C4-2B (cell line): ENCODE measurements at regions not wholly inside any gene's neighbourhood (a gene's known extent, or its start where the extent isn't known, plus 50 kb on each side); places are given as distances from the start of the nearest gene placed in this dataset.

Experiments used
- H3K27ac ChIP-seq: fragments of 450-650 bp; 2 replicates; pipeline ENCODE4 v1.5.1; 2017
- ZFX ChIP-seq: fragments of 450-650 bp; IDR thresholded peaks from 2 replicates; pipeline ENCODE4 v1.6.1; 2017
- TF ChIP-seq, protein P1 (sequence below): fragments of 450-650 bp; conservative IDR thresholded peaks from 2 replicates; pipeline ENCODE4 v1.5.1; 2017; ENCODE audit warnings: mild to moderate bottlenecking

- no peak for TF ChIP-seq ZFX
- TF ChIP-seq, protein P1, sequence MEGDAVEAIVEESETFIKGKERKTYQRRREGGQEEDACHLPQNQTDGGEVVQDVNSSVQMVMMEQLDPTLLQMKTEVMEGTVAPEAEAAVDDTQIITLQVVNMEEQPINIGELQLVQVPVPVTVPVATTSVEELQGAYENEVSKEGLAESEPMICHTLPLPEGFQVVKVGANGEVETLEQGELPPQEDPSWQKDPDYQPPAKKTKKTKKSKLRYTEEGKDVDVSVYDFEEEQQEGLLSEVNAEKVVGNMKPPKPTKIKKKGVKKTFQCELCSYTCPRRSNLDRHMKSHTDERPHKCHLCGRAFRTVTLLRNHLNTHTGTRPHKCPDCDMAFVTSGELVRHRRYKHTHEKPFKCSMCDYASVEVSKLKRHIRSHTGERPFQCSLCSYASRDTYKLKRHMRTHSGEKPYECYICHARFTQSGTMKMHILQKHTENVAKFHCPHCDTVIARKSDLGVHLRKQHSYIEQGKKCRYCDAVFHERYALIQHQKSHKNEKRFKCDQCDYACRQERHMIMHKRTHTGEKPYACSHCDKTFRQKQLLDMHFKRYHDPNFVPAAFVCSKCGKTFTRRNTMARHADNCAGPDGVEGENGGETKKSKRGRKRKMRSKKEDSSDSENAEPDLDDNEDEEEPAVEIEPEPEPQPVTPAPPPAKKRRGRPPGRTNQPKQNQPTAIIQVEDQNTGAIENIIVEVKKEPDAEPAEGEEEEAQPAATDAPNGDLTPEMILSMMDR: no peak
These were observed 113.1 kb downstream of the ICOS start for GRCh38 chr2:204049635-204050034.

DNA sequence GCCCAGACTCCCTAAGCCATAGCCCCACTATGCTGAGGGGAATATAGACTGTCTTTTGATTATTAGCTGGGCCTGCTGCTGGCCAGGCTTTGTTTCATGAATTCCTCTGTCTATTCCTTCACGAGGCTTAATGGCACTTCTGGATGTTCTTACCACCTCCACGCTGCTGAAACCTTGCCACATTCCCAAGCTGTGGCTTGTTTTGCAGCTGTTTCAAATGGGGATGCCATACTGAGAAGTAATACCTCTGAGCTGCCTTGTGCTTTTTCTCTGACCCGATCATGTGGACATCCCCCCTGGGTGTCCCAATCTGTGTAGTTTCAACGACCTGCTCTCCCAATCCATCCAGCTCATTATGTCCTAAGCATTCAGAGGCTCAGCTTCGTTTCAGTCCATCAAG is 114.1 kb downstream of the ICOS start:
- no peak overlapping the region for H3K27ac ChIP-seq
- TF ChIP-seq, protein P1: no peak
- no peak for TF ChIP-seq ZFX

More at GRCh38 chr2:204049635-204050034, 113.1 kb downstream of the ICOS start:
- H3K27ac ChIP-seq: no peak overlapping the region

DNA sequence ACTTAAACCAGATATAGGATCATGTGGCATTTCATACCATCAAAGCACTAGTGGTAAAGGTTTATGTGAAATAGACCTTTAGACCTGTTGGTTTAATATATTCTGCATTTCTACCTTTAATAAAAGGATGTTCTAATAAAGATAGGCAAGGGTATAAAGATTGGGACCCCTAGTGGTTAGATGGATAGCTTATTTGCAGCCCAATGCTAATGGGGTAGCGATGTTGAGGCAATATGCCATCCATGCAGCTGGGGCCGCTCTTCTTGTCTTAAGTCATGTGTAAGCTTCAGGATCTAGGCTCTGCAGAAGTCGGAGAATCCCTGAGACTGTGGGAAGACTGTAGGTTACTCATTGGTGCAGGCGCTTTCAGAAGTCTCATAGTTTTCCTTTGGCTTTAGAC is 114.9 kb downstream of the ICOS start:
- H3K27ac ChIP-seq: no peak overlapping the region
- TF ChIP-seq ZFX: no peak
- TF ChIP-seq, protein P1: peak; percentile 31

DNA sequence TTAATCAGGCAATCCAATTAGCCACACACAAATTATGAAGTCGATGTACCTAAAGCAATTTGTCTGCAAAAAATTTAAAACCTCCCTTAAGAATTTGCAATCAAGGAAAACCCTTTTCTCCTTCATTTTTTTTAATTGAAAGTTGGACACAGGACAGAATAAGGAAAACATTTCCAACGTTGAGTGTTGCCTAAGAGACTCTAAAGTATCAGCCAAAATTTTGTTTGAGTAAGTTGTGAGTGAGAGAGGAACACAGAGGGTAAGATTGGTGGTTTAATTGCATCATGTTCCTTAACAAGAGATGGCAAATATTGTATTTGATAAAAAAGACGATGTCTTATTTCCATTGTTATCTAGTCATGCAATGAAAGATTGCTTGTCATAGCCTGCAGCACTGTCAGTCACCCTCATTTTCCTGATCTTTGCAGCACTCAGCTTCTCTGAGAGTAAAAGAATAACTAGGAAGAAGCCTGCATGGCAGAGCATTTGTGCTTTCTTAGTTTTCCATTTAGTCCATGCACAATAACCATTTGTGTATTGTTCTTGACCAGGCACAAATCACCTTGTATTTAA is 115.5 kb downstream of the ICOS start:
- TF ChIP-seq, protein P1: no peak
- no peak for TF ChIP-seq ZFX

DNA sequence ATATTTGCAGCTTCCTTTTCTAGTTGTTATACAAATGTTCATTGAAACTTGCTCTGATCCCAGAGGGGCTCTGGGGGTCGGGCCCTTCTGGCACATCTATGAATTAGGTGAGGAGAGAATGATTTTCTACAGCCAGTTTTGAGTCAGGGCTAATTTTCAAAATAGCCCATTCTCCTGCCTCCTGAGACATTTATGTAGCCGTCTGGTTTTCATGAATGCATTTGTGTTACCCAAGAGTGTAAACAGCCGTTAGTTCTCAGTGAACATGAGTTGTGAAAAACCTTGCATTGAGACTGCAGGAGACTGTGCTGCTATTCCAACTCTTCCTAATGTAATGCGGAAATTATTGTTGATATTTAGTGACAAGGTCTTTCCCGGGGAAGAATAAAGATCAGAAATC is 122.5 kb downstream of the ICOS start:
- no peak for TF ChIP-seq ZFX
- TF ChIP-seq, protein P1: no peak

More for the DNA sequence above, 115.5 kb downstream of the ICOS start:
- no peak overlapping the region for H3K27ac ChIP-seq

GRCh38 chr2:204060841-204061240 is 124.3 kb downstream of the ICOS start:
- TF ChIP-seq, protein P1: no peak
- no peak overlapping the region for H3K27ac ChIP-seq

More for the DNA sequence above, 122.5 kb downstream of the ICOS start:
- no peak overlapping the region for H3K27ac ChIP-seq

DNA sequence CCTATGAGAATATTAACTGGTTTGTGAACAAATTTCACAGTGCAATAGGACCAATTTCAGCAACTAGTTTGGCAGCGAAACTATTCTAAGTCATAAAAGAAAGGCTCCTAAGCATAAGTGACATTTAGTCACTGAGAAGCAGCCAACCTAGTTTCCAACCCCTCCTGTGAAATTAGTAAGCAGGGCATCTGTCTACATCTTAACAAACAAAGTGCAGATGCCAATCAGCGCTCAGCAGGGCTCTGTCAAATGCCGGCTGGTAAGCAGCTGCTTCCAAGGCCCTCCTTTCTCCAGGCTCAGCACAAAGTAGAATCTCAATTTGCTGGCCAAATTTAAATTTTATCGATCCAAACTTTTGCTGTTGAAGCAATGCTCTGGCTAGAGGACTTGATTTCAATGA is 124.7 kb downstream of the ICOS start:
- no peak for TF ChIP-seq ZFX
- TF ChIP-seq, protein P1: no peak
- no peak overlapping the region for H3K27ac ChIP-seq
